Lung (tissue), 11 donors: ENCODE measurements at regions not wholly inside any gene's neighbourhood (a gene's known extent, or its start where the extent isn't known, plus 50 kb on each side); places are given as distances from the start of the nearest gene placed in this dataset.

Experiments used
- ATAC-seq: fragments of 200-7000 bp; cut with Tn5 transposase; one replicate; pipeline ENCODE4 v1.9.1; 2020; ENCODE audit warnings: moderate number of reproducible peaks; ENCODE audit not compliant: insufficient read depth, low FRiP score
- DNase-seq, 3 donors: peaks; one replicate each; pipeline ENCODE4 v3.0.0-alpha.2; 2013 to 2017
- H3K27ac ChIP-seq, 2 donors: one replicate each; pipeline ENCODE4 v1.5.1; 2013; ENCODE audit warnings: mild to moderate bottlenecking in 2 of 2, moderate library complexity in 2 of 2, control low read depth in 1 of 2, inconsistent platforms in 1 of 2, low read depth in 1 of 2, low read length in 1 of 2
- H3K27me3 ChIP-seq, 3 donors: one replicate each; pipeline ENCODE4 v1.5.1; 2013; ENCODE audit warnings: low read length in 2 of 3; ENCODE audit not compliant: control insufficient read depth in 3 of 3, insufficient read depth in 3 of 3
- H3K36me3 ChIP-seq, 4 donors: one replicate each; pipeline ENCODE4 v1.5.1; 2013; ENCODE audit warnings: low read length in 4 of 4, mild to moderate bottlenecking in 1 of 4, moderate library complexity in 1 of 4; ENCODE audit not compliant: control insufficient read depth in 4 of 4, insufficient read depth in 4 of 4
- H3K4me1 ChIP-seq, 5 donors: one replicate each; pipeline ENCODE4 v1.5.1; 2013; ENCODE audit warnings: low read length in 5 of 5, mild to moderate bottlenecking in 2 of 5, moderate library complexity in 1 of 5; ENCODE audit not compliant: control insufficient read depth in 5 of 5, insufficient read depth in 5 of 5
- H3K4me3 ChIP-seq: one replicate; pipeline ENCODE4 v1.5.1; 2013; ENCODE audit warnings: mild to moderate bottlenecking, control low read depth, moderate library complexity
- H3K9ac ChIP-seq, 2 donors: one replicate each; pipeline ENCODE4 v1.5.1; 2013; ENCODE audit warnings: low read length in 2 of 2, control low read depth in 1 of 2; ENCODE audit not compliant: insufficient read depth in 1 of 2
- H3K9me3 ChIP-seq, 4 donors: one replicate each; pipeline ENCODE4 v1.5.1; 2013; ENCODE audit warnings: low read length in 3 of 4, mild to moderate bottlenecking in 1 of 4, moderate library complexity in 1 of 4; ENCODE audit not compliant: control insufficient read depth in 4 of 4, insufficient read depth in 3 of 4
- CTCF ChIP-seq: IDR thresholded peaks from 2 replicates; pipeline ENCODE4 v1.5.1; 2012; ENCODE audit warnings: mild to moderate bottlenecking; ENCODE audit errors: control extremely low read depth, extremely low read depth
- WGBS, 2 donors: extraction: QIAGEN DNeasy Blood & Tissue Kit; methylation state at CpG; one replicate each; pipeline ENCODE4 v1.1.7; 2013; 5-methylcytosine and 5-hydroxymethylcytosine counted together
- donor health status: control.
- donor health status: control.
- donor health status: Bipolar disorder and iron deficiency.
- donor health status: healthy.
- donor health status: DM: yes; HTN: yes; CAD: no.

- no peak overlapping the region for H3K27ac ChIP-seq
- no peak for DNase-seq
- H3K36me3 ChIP-seq: no peaks in the 10 kb centered on the region
- ATAC-seq: no peak
- no peak for TF ChIP-seq CTCF
- no peaks in the 10 kb centered on the region for H3K9me3 ChIP-seq
- WGBS, 2 donors: 80% methylated on average over 1 of the region's 1 CpG
- no peaks in the 10 kb centered on the region for H3K27me3 ChIP-seq
- no peaks in the 10 kb centered on the region for H3K4me1 ChIP-seq
- no peak overlapping the region for H3K9ac ChIP-seq
- no peak overlapping the region for H3K4me3 ChIP-seq
Observed at GRCh38 chr11:42315267-42315666, 855.8 kb upstream of the LRRC4C start.

- TF ChIP-seq CTCF: no peak
- H3K27ac ChIP-seq: no peak overlapping the region
- H3K9ac ChIP-seq: no peak overlapping the region
- no peaks in the 10 kb centered on the region for H3K4me1 ChIP-seq
- no peaks in the 10 kb centered on the region for H3K27me3 ChIP-seq
- no peaks in the 10 kb centered on the region for H3K36me3 ChIP-seq
- 78 to 100% methylated on average over 1 of the region's 1 CpG for WGBS, 2 donors
- DNase-seq (no peak), ATAC-seq (no peak)
- no peak overlapping the region for H3K4me3 ChIP-seq
- H3K9me3 ChIP-seq: no peaks in the 10 kb centered on the region
Observed at GRCh38 chr11:42315846-42316245, 856.4 kb upstream of the LRRC4C start.

GRCh38 chr11:42319921-42320320 lies 860.5 kb upstream of the LRRC4C start:
- ATAC-seq (no peak), DNase-seq (no peak)
- no peak for TF ChIP-seq CTCF
- H3K27me3 ChIP-seq: no peaks in the 10 kb centered on the region
- H3K4me1 ChIP-seq: no peaks in the 10 kb centered on the region
- H3K27ac ChIP-seq: no peak overlapping the region
- no peaks in the 10 kb centered on the region for H3K9me3 ChIP-seq
- no peak overlapping the region for H3K4me3 ChIP-seq
- H3K9ac ChIP-seq: no peak overlapping the region
- no peaks in the 10 kb centered on the region for H3K36me3 ChIP-seq

GRCh38 chr11:42329929-42330565 lies 870.6 kb upstream of the LRRC4C start:
- no peaks in the 10 kb centered on the region for H3K36me3 ChIP-seq
- WGBS, 2 donors: 54 to 62% methylated on average over 5 of the region's 5 CpGs
- TF ChIP-seq CTCF: no peak
- ATAC-seq (no peak), DNase-seq (no peak)
- peaks cover 0 to 3% (median 0%) of the 10 kb centered on the region in 4 donors for H3K9me3 ChIP-seq
- H3K4me3 ChIP-seq: no peak overlapping the region
- no peak overlapping the region for H3K27ac ChIP-seq
- H3K9ac ChIP-seq: no peak overlapping the region
- no peaks in the 10 kb centered on the region for H3K4me1 ChIP-seq
- H3K27me3 ChIP-seq: no peaks in the 10 kb centered on the region
